SK-N-SH (cell line): ENCODE measurements at regions not wholly inside any gene's neighbourhood (a gene's known extent, or its start where the extent isn't known, plus 50 kb on each side); places are given as distances from the start of the nearest gene placed in this dataset.

ENCODE experiments used
- EP300 ChIP-seq, 2 experiments: IDR thresholded peaks; 2 replicates each; pipeline versions ENCODE4 v1.4.0 to v1.6.1; 2012; ENCODE audit warnings: borderline replicate concordance in 1 of 2, low read depth in 1 of 2, low read length in 1 of 2
- FOSL2 ChIP-seq: IDR thresholded peaks from 2 replicates; pipeline ENCODE4 v1.4.0; 2012; ENCODE audit warnings: low read depth, mild to moderate bottlenecking, moderate library complexity, borderline replicate concordance
- GABPA ChIP-seq: IDR thresholded peaks from 2 replicates; pipeline ENCODE4 v1.4.0; 2012; ENCODE audit warnings: low read depth, mild to moderate bottlenecking
- NFIC ChIP-seq: IDR thresholded peaks from 2 replicates; pipeline ENCODE4 v1.4.0; 2012; ENCODE audit warnings: borderline replicate concordance
- POLR2AphosphoS5 ChIP-seq: IDR thresholded peaks from 2 replicates; pipeline ENCODE4 v1.6.1; 2012; ENCODE audit warnings: low read depth, low read length
- RAD21 ChIP-seq: IDR thresholded peaks from 2 replicates; pipeline ENCODE4 v1.6.1; 2012; ENCODE audit warnings: mild to moderate bottlenecking, low read length
- SIN3A ChIP-seq: IDR thresholded peaks from 2 replicates; pipeline ENCODE4 v1.6.1; 2012; ENCODE audit warnings: low read depth, mild to moderate bottlenecking, low read length, moderate library complexity, borderline replicate concordance
- TAF1 ChIP-seq: IDR thresholded peaks from 2 replicates; pipeline ENCODE4 v1.6.1; 2012; ENCODE audit warnings: low read depth, mild to moderate bottlenecking, low read length, moderate library complexity, borderline replicate concordance
- TEAD4 ChIP-seq: IDR thresholded peaks from 2 replicates; pipeline ENCODE4 v1.4.0; 2012; ENCODE audit warnings: mild to moderate bottlenecking, borderline replicate concordance; ENCODE audit not compliant: insufficient read depth
- YY1 ChIP-seq: IDR thresholded peaks from 2 replicates; pipeline ENCODE4 v1.4.0; 2012; ENCODE audit warnings: low read depth, mild to moderate bottlenecking
- TF ChIP-seq, protein P1 (sequence below): fragments of 200-600 bp; sonication (generic); IDR thresholded peaks from 2 replicates; pipeline ENCODE4 v1.6.1; 2017; ENCODE audit warnings: antibody characterized with exemption, mild to moderate bottlenecking, moderate library complexity
- TF ChIP-seq, protein P2 (sequence below): IDR thresholded peaks from 2 replicates; pipeline ENCODE4; 2012
- TF ChIP-seq, protein P3 (sequence below): IDR thresholded peaks from 2 replicates; pipeline ENCODE4 v1.4.0; 2012; ENCODE audit warnings: low read depth
- TF ChIP-seq, protein P4 (sequence below): IDR thresholded peaks from 2 replicates; pipeline ENCODE4 v1.6.1; 2012; ENCODE audit warnings: mild to moderate bottlenecking, low read depth, low read length, moderate library complexity

DNA sequence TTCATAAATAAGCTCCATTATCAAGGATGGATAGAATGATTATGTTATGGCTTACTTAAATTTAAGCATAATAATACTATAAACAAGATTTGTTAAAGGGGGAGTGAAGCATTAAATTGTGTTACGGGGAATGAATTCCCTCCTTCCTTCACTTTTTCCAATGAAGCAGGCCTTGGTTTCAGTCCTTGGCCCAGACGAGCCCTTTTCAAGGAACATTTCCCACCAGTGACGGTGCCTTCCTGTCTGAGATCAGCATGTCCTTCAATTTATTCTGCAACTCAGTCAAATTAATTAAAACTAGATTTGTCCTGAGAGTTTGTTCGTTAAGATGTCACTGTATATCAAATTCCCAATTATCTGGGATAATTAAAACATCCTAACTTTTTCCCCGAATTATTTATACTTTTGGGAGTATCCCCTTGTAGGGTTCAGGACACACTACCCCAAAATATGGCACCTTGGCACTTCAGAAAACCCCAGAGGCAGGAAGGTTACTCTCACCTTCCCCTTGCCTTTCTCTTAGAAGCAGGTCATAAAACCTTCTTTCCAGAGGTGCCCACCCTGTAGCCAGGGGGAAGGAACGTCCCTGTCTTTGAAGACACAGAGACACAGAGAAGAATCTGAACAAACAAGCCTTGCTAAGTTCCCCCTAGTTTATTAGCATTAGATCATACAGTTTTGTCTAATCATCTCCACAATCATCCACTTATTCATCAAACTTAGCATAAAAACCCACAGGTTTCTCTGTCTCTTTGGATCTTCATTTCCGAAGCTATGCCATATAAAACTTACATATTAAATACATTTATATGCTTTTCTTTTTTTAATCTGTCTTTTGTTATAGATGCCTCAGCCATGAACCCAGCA is 86.2 kb upstream of the ARHGAP29 start:
- TF ChIP-seq TEAD4 (no peak), FOSL2 (no peak), POLR2AphosphoS5 (no peak), SIN3A (no peak), EP300 (IDR thresholded peaks at IDR 0.05; ENCODE audit: borderline replicate concordance in 1 of 2, low read depth in 1 of 2, low read length in 1 of 2) (no peak), RAD21 (no peak), NFIC (no peak), YY1 (no peak), TAF1 (no peak), GABPA (no peak)
- TF ChIP-seq, protein P1, sequence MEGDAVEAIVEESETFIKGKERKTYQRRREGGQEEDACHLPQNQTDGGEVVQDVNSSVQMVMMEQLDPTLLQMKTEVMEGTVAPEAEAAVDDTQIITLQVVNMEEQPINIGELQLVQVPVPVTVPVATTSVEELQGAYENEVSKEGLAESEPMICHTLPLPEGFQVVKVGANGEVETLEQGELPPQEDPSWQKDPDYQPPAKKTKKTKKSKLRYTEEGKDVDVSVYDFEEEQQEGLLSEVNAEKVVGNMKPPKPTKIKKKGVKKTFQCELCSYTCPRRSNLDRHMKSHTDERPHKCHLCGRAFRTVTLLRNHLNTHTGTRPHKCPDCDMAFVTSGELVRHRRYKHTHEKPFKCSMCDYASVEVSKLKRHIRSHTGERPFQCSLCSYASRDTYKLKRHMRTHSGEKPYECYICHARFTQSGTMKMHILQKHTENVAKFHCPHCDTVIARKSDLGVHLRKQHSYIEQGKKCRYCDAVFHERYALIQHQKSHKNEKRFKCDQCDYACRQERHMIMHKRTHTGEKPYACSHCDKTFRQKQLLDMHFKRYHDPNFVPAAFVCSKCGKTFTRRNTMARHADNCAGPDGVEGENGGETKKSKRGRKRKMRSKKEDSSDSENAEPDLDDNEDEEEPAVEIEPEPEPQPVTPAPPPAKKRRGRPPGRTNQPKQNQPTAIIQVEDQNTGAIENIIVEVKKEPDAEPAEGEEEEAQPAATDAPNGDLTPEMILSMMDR, result no peak
- TF ChIP-seq, protein P2, sequence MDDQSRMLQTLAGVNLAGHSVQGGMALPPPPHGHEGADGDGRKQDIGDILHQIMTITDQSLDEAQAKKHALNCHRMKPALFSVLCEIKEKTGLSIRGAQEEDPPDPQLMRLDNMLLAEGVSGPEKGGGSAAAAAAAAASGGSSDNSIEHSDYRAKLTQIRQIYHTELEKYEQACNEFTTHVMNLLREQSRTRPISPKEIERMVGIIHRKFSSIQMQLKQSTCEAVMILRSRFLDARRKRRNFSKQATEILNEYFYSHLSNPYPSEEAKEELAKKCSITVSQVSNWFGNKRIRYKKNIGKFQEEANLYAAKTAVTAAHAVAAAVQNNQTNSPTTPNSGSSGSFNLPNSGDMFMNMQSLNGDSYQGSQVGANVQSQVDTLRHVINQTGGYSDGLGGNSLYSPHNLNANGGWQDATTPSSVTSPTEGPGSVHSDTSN, result no peak
- TF ChIP-seq, protein P3, sequence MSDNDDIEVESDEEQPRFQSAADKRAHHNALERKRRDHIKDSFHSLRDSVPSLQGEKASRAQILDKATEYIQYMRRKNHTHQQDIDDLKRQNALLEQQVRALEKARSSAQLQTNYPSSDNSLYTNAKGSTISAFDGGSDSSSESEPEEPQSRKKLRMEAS, result no peak
- TF ChIP-seq, protein P4, sequence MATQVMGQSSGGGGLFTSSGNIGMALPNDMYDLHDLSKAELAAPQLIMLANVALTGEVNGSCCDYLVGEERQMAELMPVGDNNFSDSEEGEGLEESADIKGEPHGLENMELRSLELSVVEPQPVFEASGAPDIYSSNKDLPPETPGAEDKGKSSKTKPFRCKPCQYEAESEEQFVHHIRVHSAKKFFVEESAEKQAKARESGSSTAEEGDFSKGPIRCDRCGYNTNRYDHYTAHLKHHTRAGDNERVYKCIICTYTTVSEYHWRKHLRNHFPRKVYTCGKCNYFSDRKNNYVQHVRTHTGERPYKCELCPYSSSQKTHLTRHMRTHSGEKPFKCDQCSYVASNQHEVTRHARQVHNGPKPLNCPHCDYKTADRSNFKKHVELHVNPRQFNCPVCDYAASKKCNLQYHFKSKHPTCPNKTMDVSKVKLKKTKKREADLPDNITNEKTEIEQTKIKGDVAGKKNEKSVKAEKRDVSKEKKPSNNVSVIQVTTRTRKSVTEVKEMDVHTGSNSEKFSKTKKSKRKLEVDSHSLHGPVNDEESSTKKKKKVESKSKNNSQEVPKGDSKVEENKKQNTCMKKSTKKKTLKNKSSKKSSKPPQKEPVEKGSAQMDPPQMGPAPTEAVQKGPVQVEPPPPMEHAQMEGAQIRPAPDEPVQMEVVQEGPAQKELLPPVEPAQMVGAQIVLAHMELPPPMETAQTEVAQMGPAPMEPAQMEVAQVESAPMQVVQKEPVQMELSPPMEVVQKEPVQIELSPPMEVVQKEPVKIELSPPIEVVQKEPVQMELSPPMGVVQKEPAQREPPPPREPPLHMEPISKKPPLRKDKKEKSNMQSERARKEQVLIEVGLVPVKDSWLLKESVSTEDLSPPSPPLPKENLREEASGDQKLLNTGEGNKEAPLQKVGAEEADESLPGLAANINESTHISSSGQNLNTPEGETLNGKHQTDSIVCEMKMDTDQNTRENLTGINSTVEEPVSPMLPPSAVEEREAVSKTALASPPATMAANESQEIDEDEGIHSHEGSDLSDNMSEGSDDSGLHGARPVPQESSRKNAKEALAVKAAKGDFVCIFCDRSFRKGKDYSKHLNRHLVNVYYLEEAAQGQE, result no peak
